B cell (primary cell): ENCODE measurements at regions not wholly inside any gene's neighbourhood (a gene's known extent, or its start where the extent isn't known, plus 50 kb on each side); places are given as distances from the start of the nearest gene placed in this dataset.

Source experiments
- EZH2 ChIP-seq: IDR thresholded peaks from 2 replicates; pipeline ENCODE4 v1.6.1; 2012; ENCODE audit warnings: borderline replicate concordance, low read depth, mild to moderate bottlenecking, moderate library complexity, low read length; ENCODE audit not compliant: insufficient read depth, poor library complexity, severe bottlenecking
- TF ChIP-seq, protein P1 (sequence below): fragments of 200-600 bp; IDR thresholded peaks from one replicate; pipeline ENCODE4 v1.8.0; 2022; ENCODE audit warnings: antibody characterized with exemption, mild to moderate bottlenecking

DNA sequence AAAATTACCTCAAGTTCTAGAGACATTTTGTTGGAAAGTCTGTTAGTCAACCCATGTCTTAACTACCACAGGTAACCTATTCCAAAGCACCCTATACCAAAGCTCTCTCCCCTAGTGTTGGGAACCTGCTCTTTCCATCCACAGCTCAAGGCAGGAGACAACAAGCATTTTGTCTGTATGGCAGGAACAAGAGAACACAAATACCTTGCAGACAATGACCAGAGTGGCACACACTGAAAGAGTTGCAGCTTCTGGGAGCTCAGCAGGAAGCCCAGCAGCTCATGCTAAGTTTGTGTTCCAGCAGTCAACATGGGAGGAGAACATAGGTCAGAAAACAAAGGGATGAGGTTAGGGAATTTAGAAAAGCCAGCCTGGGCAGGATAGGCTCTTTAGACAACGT, 300.8 kb downstream of the HHIPL2 start:
- TF ChIP-seq, protein P1, sequence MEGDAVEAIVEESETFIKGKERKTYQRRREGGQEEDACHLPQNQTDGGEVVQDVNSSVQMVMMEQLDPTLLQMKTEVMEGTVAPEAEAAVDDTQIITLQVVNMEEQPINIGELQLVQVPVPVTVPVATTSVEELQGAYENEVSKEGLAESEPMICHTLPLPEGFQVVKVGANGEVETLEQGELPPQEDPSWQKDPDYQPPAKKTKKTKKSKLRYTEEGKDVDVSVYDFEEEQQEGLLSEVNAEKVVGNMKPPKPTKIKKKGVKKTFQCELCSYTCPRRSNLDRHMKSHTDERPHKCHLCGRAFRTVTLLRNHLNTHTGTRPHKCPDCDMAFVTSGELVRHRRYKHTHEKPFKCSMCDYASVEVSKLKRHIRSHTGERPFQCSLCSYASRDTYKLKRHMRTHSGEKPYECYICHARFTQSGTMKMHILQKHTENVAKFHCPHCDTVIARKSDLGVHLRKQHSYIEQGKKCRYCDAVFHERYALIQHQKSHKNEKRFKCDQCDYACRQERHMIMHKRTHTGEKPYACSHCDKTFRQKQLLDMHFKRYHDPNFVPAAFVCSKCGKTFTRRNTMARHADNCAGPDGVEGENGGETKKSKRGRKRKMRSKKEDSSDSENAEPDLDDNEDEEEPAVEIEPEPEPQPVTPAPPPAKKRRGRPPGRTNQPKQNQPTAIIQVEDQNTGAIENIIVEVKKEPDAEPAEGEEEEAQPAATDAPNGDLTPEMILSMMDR = no peak
- TF ChIP-seq EZH2 = no peak
